Stomach (tissue), 8 donors: ENCODE measurements at regions not wholly inside any gene's neighbourhood (a gene's known extent, or its start where the extent isn't known, plus 50 kb on each side); places are given as distances from the start of the nearest gene placed in this dataset.

Experiments
- DNase-seq, 2 donors: peaks; one replicate each; pipeline versions ENCODE4 v3.0.0 to v3.0.0-alpha.2; 2013 to 2019
- H3K27ac ChIP-seq, 5 donors: fragments of 200-600 bp in 4 of 5; sonication (generic) in 4 of 5; one replicate each; pipeline ENCODE4 v1.5.1; 2013 to 2019; ENCODE audit warnings: mild to moderate bottlenecking in 1 of 5, moderate library complexity in 1 of 5
- H3K27me3 ChIP-seq, 3 donors: fragments of 200-600 bp; sonication (generic); one replicate each; pipeline ENCODE4 v1.5.1; 2017 to 2019; ENCODE audit warnings: mixed run types in 1 of 3
- H3K36me3 ChIP-seq, 4 donors: fragments of 200-600 bp; sonication (generic); 1 replicate in 3 of 4; 2 replicates in 1 of 4; pipeline ENCODE4 v1.5.1; 2016 to 2019
- H3K4me1 ChIP-seq, 4 donors: fragments of 200-600 bp; sonication (generic); one replicate each; pipeline ENCODE4 v1.5.1; 2016 to 2019
- H3K4me3 ChIP-seq, 4 donors: fragments of 200-600 bp; sonication (generic) in 3 of 4; one replicate each; pipeline ENCODE4 v1.5.1; 2016 to 2019; ENCODE audit warnings: mild to moderate bottlenecking in 1 of 4
- H3K9me3 ChIP-seq, 4 donors: fragments of 200-600 bp; sonication (generic); one replicate each; pipeline ENCODE4 v1.5.1; 2016 to 2019
- CTCF ChIP-seq, 7 experiments: fragments of 450-650 bp in 4 of 7; fragments of 200-600 bp in 3 of 7; sonication (generic) in 3 of 7; IDR thresholded peaks; one replicate each; pipeline ENCODE4 v1.5.1; 2016 to 2019; ENCODE audit warnings: antibody characterized with exemption in 7 of 7, control low read depth in 2 of 7, mild to moderate bottlenecking in 1 of 7
- EP300 ChIP-seq: sonication (generic); formaldehyde crosslinking; IDR thresholded peaks from one replicate; pipeline ENCODE4 v1.6.1; 2017; ENCODE audit warnings: antibody characterized with exemption
- POLR2A ChIP-seq, 4 donors: fragments of 450-650 bp; IDR thresholded peaks; one replicate each; pipeline ENCODE4 v1.6.1; 2016; ENCODE audit warnings: antibody characterized with exemption in 4 of 4, control low read depth in 2 of 4, mild to moderate bottlenecking in 1 of 4, moderate library complexity in 1 of 4
- POLR2AphosphoS5 ChIP-seq, 3 donors: sonication (generic); formaldehyde crosslinking; IDR thresholded peaks; one replicate each; pipeline ENCODE4 v1.6.1; 2016; ENCODE audit warnings: antibody characterized with exemption in 3 of 3
- WGBS, 5 donors: extraction: QIAGEN DNeasy Blood & Tissue Kit in 3 of 5; methylation state at CpG; one replicate each; pipeline versions ENCODE4 v1.1.5 to v1.1.7; 2013 to 2018; 5-methylcytosine and 5-hydroxymethylcytosine counted together
- intact Hi-C: fragments of 100-400 bp; cut with DNase I; formaldehyde crosslinking; loops from one replicate; pipeline ENCODE4 v1.15.1; 2023; ENCODE audit warnings: low total_unique reads
- donor health status: healthy with polysubstance abuse.
- donor health status: Bipolar disorder and iron deficiency.
- donor health status: healthy.

- DNase-seq: no peak
- Histone ChIP-seq H3K4me1 (no peaks in the 10 kb centered on the region), H3K4me3 (no peak overlapping the region), H3K27ac (no peak overlapping the region), H3K36me3 (no peaks in the 10 kb centered on the region), H3K27me3 (peaks cover 0 to 34% (median 0%) of the 10 kb centered on the region in 3 donors), H3K9me3 (no peaks in the 10 kb centered on the region)
- intact Hi-C loops: no loop called here
- WGBS, 5 donors: 35 to 47% (median 44%) methylated on average over 3 of the region's 3 CpGs
- TF ChIP-seq CTCF (IDR thresholded peaks at IDR 0.05): no peak
- TF ChIP-seq POLR2A (IDR thresholded peaks at IDR 0.05): no peak
- no peak for TF ChIP-seq EP300
- TF ChIP-seq POLR2AphosphoS5 (IDR thresholded peaks at IDR 0.05): no peak
These were observed 452.1 kb upstream of the ASIC2 start for GRCh38 chr17:33745047-33745760.

- H3K9me3 ChIP-seq: no peaks in the 10 kb centered on the region
- TF ChIP-seq POLR2A (IDR thresholded peaks at IDR 0.05): no peak
- no peak for TF ChIP-seq EP300
- no peak for TF ChIP-seq CTCF (IDR thresholded peaks at IDR 0.05)
- no peak for TF ChIP-seq POLR2AphosphoS5 (IDR thresholded peaks at IDR 0.05)
- WGBS, 5 donors: 72 to 89% (median 81%) methylated on average over 6 of the region's 6 CpGs
- H3K4me3 ChIP-seq: no peak overlapping the region
- peaks cover 0 to 45% (median 8%) of the 10 kb centered on the region in 3 donors for H3K27me3 ChIP-seq
- no peak for DNase-seq
- peaks cover 0 to 14% (median 11%) of the 10 kb centered on the region in 4 donors for H3K4me1 ChIP-seq
- no peaks in the 10 kb centered on the region for H3K36me3 ChIP-seq
- intact Hi-C loops: no loop called here
- no peak overlapping the region for H3K27ac ChIP-seq
These were observed 456.1 kb upstream of the ASIC2 start for GRCh38 chr17:33749171-33749570.

- H3K9me3 ChIP-seq: peaks cover 0 to 12% (median 8%) of the 10 kb centered on the region in 4 donors
- no peak for TF ChIP-seq POLR2AphosphoS5 (IDR thresholded peaks at IDR 0.05)
- TF ChIP-seq CTCF (IDR thresholded peaks at IDR 0.05): peak in 5 of 7 experiments; percentile 80 to 97 (median 90)
- peaks cover 0 to 14% (median 11%) of the 10 kb centered on the region in 4 donors for H3K4me1 ChIP-seq
- peak overlapping the region in 3 of 4 donors; percentile 9 to 25 (median 14) for H3K4me3 ChIP-seq
- WGBS, 5 donors: 2 to 3% (median 2%) methylated on average over 13 of the region's 13 CpGs
- H3K27me3 ChIP-seq: peaks cover 0 to 55% (median 10%) of the 10 kb centered on the region in 3 donors
- intact Hi-C loops: no loop called here
- peak; percentile 70 to 84 for DNase-seq
- H3K36me3 ChIP-seq: no peaks in the 10 kb centered on the region
- no peak overlapping the region for H3K27ac ChIP-seq
These were observed 458.0 kb upstream of the ASIC2 start for GRCh38 chr17:33750943-33751701.

GRCh38 chr17:33751702-33752065, 458.6 kb upstream of the ASIC2 start:
- Histone ChIP-seq H3K36me3 (no peaks in the 10 kb centered on the region), H3K9me3 (peaks cover 0 to 14% (median 8%) of the 10 kb centered on the region in 4 donors), H3K27ac (no peak overlapping the region), H3K4me3 (peak overlapping the region in 1 of 4 donors; percentile 25), H3K27me3 (peaks cover 0 to 60% (median 10%) of the 10 kb centered on the region in 3 donors), H3K4me1 (peaks cover 0 to 14% (median 11%) of the 10 kb centered on the region in 4 donors)
- 3 to 8% (median 5%) methylated on average over 5 of the region's 5 CpGs for whole genome bisulfite sequencing, 5 donors
- DNase-seq: no peak
- TF ChIP-seq CTCF (IDR thresholded peaks at IDR 0.05) (no peak), POLR2AphosphoS5 (IDR thresholded peaks at IDR 0.05) (no peak), EP300 (no peak)
- intact Hi-C loops: no loop called here
